HEK293 (cell line): ENCODE measurements at regions not wholly inside any gene's neighbourhood (a gene's known extent, or its start where the extent isn't known, plus 50 kb on each side); places are given as distances from the start of the nearest gene placed in this dataset.

Source experiments
- CTCF ChIA-PET: fragments of 350-600 bp; formaldehyde crosslinking; extraction: SDS; loops from one replicate; lab custom pipeline; 2021; ENCODE audit warnings: antibody characterized with exemption; lab: Yijun Ruan, JAX
- POLR2A ChIA-PET: fragments of 300-600 bp; formaldehyde crosslinking; extraction: SDS; loops from one replicate; lab custom pipeline; 2020; ENCODE audit warnings: antibody characterized with exemption, inconsistent platforms; lab: Yijun Ruan, JAX
- H3K27ac ChIP-seq: fragments of 200-500 bp; sonication (Bioruptor generic); 2 replicates; pipeline ENCODE4 v1.5.1; 2014; ENCODE audit warnings: low read depth, low read length, control low read depth, inconsistent platforms; ENCODE audit errors: extremely low read depth
- H3K36me3 ChIP-seq, 2 experiments: fragments of 200-500 bp in 1 of 2; sonication (Bioruptor generic) in 1 of 2; 1 replicate in 1 of 2; 2 replicates in 1 of 2; pipeline ENCODE4 v1.5.1; 2014 to 2017; ENCODE audit warnings: inconsistent platforms in 2 of 2, low read length in 2 of 2; ENCODE audit not compliant: control insufficient read depth in 2 of 2, insufficient read depth in 1 of 2
- H3K4me1 ChIP-seq: fragments of 200-500 bp; sonication (Bioruptor generic); 2 replicates; pipeline ENCODE4 v1.5.1; 2014; ENCODE audit warnings: mild to moderate bottlenecking, low read length, inconsistent platforms; ENCODE audit not compliant: control insufficient read depth, insufficient read depth
- H3K4me3 ChIP-seq: 2 replicates; pipeline ENCODE4 v1.5.1; 2011; ENCODE audit warnings: low read depth, mild to moderate bottlenecking, control low read depth, low read length, moderate library complexity
- H3K9me3 ChIP-seq: fragments of 200-500 bp; sonication (Bioruptor generic); 2 replicates; pipeline ENCODE4 v1.5.1; 2014; ENCODE audit warnings: low read depth, low read length, inconsistent platforms; ENCODE audit not compliant: control insufficient read depth, insufficient read depth
- GLI2 ChIP-seq: fragments of 450-650 bp; formaldehyde crosslinking; IDR thresholded peaks from 2 replicates; pipeline ENCODE4; 2017; ENCODE audit warnings: missing biosample characterization, missing genetic modification characterization, low read depth, borderline replicate concordance
- GLI4 ChIP-seq: fragments of 450-650 bp; formaldehyde crosslinking; IDR thresholded peaks from 2 replicates; pipeline ENCODE4 v1.5.1; 2016; ENCODE audit warnings: missing biosample characterization, missing genetic modification characterization
- GLIS2 ChIP-seq: fragments of 450-650 bp; formaldehyde crosslinking; IDR thresholded peaks from 2 replicates; pipeline ENCODE4 v1.5.1; 2016; ENCODE audit warnings: missing biosample characterization, missing genetic modification characterization
- HOXC10 ChIP-seq: sonication (generic); formaldehyde crosslinking; IDR thresholded peaks from 2 replicates; pipeline ENCODE4 v1.8.1; 2023; ENCODE audit warnings: mild to moderate bottlenecking, missing genetic modification reagents
- KLF10 ChIP-seq: fragments of 450-650 bp; IDR thresholded peaks from 2 replicates; pipeline ENCODE4 v1.5.1; 2018; ENCODE audit warnings: missing biosample characterization, mild to moderate bottlenecking, missing genetic modification characterization
- MYNN ChIP-seq: fragments of 450-650 bp; formaldehyde crosslinking; IDR thresholded peaks from 2 replicates; pipeline ENCODE4 v1.5.1; 2016; ENCODE audit warnings: missing biosample characterization, missing genetic modification characterization, borderline replicate concordance
- TRIM28 ChIP-seq: IDR thresholded peaks from 2 replicates; pipeline ENCODE4 v1.6.1; 2011; ENCODE audit warnings: low read length, control low read depth, borderline replicate concordance
- ZBTB8A ChIP-seq: fragments of 450-650 bp; formaldehyde crosslinking; IDR thresholded peaks from 2 replicates; pipeline ENCODE4 v1.5.1; 2016; ENCODE audit warnings: missing biosample characterization, missing genetic modification characterization
- ZFP69B ChIP-seq: fragments of 450-650 bp; formaldehyde crosslinking; IDR thresholded peaks from 2 replicates; pipeline ENCODE4 v1.5.1; 2016; ENCODE audit warnings: missing biosample characterization, missing genetic modification characterization
- ZIC2 ChIP-seq: fragments of 450-650 bp; formaldehyde crosslinking; IDR thresholded peaks from 2 replicates; pipeline ENCODE4 v1.5.1; 2016; ENCODE audit warnings: missing biosample characterization, missing genetic modification characterization
- ZNF114 ChIP-seq: fragments of 450-650 bp; formaldehyde crosslinking; IDR thresholded peaks from 2 replicates; pipeline ENCODE4 v1.5.0; 2017; ENCODE audit warnings: missing biosample characterization, missing genetic modification characterization
- ZNF138 ChIP-seq: fragments of 450-650 bp; formaldehyde crosslinking; IDR thresholded peaks from 2 replicates; pipeline ENCODE4 v1.5.1; 2016; ENCODE audit warnings: missing biosample characterization, missing genetic modification characterization, borderline replicate concordance
- ZNF175 ChIP-seq: fragments of 450-650 bp; formaldehyde crosslinking; IDR thresholded peaks from 2 replicates; pipeline ENCODE4 v1.5.1; 2016; ENCODE audit warnings: missing biosample characterization, missing genetic modification characterization
- ZNF24 ChIP-seq: fragments of 450-650 bp; formaldehyde crosslinking; IDR thresholded peaks from 2 replicates; pipeline ENCODE4 v1.5.1; 2016; ENCODE audit warnings: missing biosample characterization, missing genetic modification characterization
- ZNF398 ChIP-seq: fragments of 450-650 bp; formaldehyde crosslinking; IDR thresholded peaks from 2 replicates; pipeline ENCODE4 v1.5.1; 2017; ENCODE audit warnings: missing biosample characterization, missing genetic modification characterization
- ZNF423 ChIP-seq: fragments of 450-650 bp; formaldehyde crosslinking; IDR thresholded peaks from 2 replicates; pipeline ENCODE4 v1.5.1; 2016; ENCODE audit warnings: missing biosample characterization, missing genetic modification characterization
- ZNF510 ChIP-seq: fragments of 450-650 bp; formaldehyde crosslinking; IDR thresholded peaks from 2 replicates; pipeline ENCODE4 v1.5.1; 2018; ENCODE audit warnings: mild to moderate bottlenecking, missing genetic modification characterization, missing biosample characterization; ENCODE audit not compliant: insufficient replicate concordance
- ZNF600 ChIP-seq: fragments of 450-650 bp; formaldehyde crosslinking; IDR thresholded peaks from 2 replicates; pipeline ENCODE4 v1.5.1; 2016; ENCODE audit warnings: missing biosample characterization, missing genetic modification characterization
- ZNF707 ChIP-seq: fragments of 450-650 bp; formaldehyde crosslinking; IDR thresholded peaks from 2 replicates; pipeline ENCODE4 v1.5.1; 2016; ENCODE audit warnings: missing biosample characterization, missing genetic modification characterization
- ZNF776 ChIP-seq: fragments of 450-650 bp; formaldehyde crosslinking; IDR thresholded peaks from 2 replicates; pipeline ENCODE4 v1.5.0; 2017; ENCODE audit warnings: missing biosample characterization, missing genetic modification characterization, borderline replicate concordance
- ZNF837 ChIP-seq: fragments of 450-650 bp; formaldehyde crosslinking; IDR thresholded peaks from 2 replicates; pipeline ENCODE4 v1.5.1; 2016; ENCODE audit warnings: missing biosample characterization, missing genetic modification characterization
- TF ChIP-seq, protein P1 (sequence below): fragments of 450-650 bp; formaldehyde crosslinking; IDR thresholded peaks from 2 replicates; pipeline ENCODE4 v1.5.1; 2016; ENCODE audit warnings: missing biosample characterization, missing genetic modification characterization

- TF ChIP-seq, protein P1, sequence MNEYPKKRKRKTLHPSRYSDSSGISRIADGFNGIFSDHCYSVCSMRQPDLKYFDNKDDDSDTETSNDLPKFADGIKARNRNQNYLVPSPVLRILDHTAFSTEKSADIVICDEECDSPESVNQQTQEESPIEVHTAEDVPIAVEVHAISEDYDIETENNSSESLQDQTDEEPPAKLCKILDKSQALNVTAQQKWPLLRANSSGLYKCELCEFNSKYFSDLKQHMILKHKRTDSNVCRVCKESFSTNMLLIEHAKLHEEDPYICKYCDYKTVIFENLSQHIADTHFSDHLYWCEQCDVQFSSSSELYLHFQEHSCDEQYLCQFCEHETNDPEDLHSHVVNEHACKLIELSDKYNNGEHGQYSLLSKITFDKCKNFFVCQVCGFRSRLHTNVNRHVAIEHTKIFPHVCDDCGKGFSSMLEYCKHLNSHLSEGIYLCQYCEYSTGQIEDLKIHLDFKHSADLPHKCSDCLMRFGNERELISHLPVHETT (tag by site-specific recombination): no peak
- no peak for TF ChIP-seq ZFP69B (tag by site-specific recombination)
- TF ChIP-seq ZNF510 (tag by site-specific recombination): no peak
- TF ChIP-seq KLF10 (tag by site-specific recombination): no peak
- no peak for TF ChIP-seq ZNF707
- no peak for TF ChIP-seq ZNF837 (tag by site-specific recombination)
- TF ChIP-seq HOXC10: no peak
- no peak for TF ChIP-seq ZNF423 (tag by site-specific recombination)
- TF ChIP-seq GLIS2 (tag by site-specific recombination): no peak
- TF ChIP-seq MYNN (tag by site-specific recombination): no peak
- TF ChIP-seq ZNF600: no peak
- TF ChIP-seq ZIC2 (tag by site-specific recombination): no peak
- TF ChIP-seq ZNF776: no peak
- TF ChIP-seq ZNF114 (tag by site-specific recombination): no peak
- no peak for TF ChIP-seq ZNF175 (tag by site-specific recombination)
- TF ChIP-seq ZNF398 (tag by site-specific recombination): no peak
- TF ChIP-seq GLI2 (tag by site-specific recombination): no peak
- TF ChIP-seq GLI4 (tag by site-specific recombination): no peak
- ChIA-PET CTCF (interaction anchor here (1.7 kb wide), 1 partner anchor 203 kb away, joined by 5 read pairs; no protein-coding TSS in a partner anchor), POLR2A (no interaction called here)
These were observed 906.2 kb upstream of the PCDH20 start for GRCh38 chr13:62321895-62322294.

GRCh38 chr13:62321139-62321538, 905.5 kb upstream of the PCDH20 start:
- Histone ChIP-seq H3K27ac (no peak overlapping the region), H3K9me3 (no peaks in the 10 kb centered on the region), H3K4me3 (no peak overlapping the region), H3K4me1 (no peaks in the 10 kb centered on the region), H3K36me3 (no peaks in the 10 kb centered on the region)
- no peak for TF ChIP-seq ZBTB8A (tag by site-specific recombination)
- no peak for TF ChIP-seq ZNF138
- TF ChIP-seq ZNF24 (tag by site-specific recombination): no peak
- 0 out of 2 replicates have a peak, but pooled peaks have one; percentile 9 for TF ChIP-seq TRIM28
- ChIA-PET CTCF (interaction anchor here (1.3 to 2.0 kb wide), 3 partner anchors 34 to 203 kb away, joined by 5 to 8 read pairs (median 5); no protein-coding TSS in a partner anchor), POLR2A (no interaction called here)

More at GRCh38 chr13:62321895-62322294, 906.2 kb upstream of the PCDH20 start:
- no peaks in the 10 kb centered on the region for H3K4me1 ChIP-seq
- H3K27ac ChIP-seq: no peak overlapping the region
- no peaks in the 10 kb centered on the region for H3K36me3 ChIP-seq
- H3K9me3 ChIP-seq: no peaks in the 10 kb centered on the region
- H3K4me3 ChIP-seq: no peak overlapping the region
